ENCODE measurements at regions not wholly inside any gene's neighbourhood (a gene's known extent, or its start where the extent isn't known, plus 50 kb on each side); places are given as distances from the start of the nearest gene placed in this dataset.

DNA sequence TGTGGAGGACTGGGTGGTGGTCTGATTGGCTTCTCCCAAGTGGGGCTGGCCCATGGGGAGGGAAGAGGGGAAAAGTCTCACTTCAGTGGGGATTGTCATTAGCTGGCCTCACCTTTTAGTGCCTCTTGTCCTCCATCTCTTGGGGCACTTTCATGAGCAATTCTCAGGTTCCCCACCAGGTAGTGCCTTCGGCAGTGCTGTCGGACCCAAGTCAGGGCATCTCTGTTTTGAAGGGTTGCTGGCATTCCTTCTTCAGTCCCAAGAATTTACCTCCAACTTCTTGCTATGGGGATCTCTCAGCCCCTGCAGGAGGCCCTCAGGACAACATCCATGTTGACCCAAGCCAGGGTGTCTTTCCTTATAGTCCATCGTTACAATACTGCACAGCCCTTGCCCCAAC lies 54.7 kb upstream of the F3 start:
- Histone ChIP-seq H3F3A (ENCODE audit: insufficient read depth, low read depth) (peaks cover 12% of the 10 kb centered on the region; the same call in 1 of the 2 replicates), H4K20me1 (ENCODE audit: insufficient read depth) (no peaks in the 10 kb centered on the region), H3K4me3 (no peak overlapping the region), H3K4me1 (replicated peaks; ENCODE audit: insufficient read depth) (peaks cover 21% of the 10 kb centered on the region), H3K36me3 (ENCODE audit: low read depth) (no peaks in the 10 kb centered on the region), H3K9me3 (ENCODE audit: insufficient read depth, low read depth) (no peaks in the 10 kb centered on the region), H3K4me2 (no peak overlapping the region), H3K79me2 (ENCODE audit: low read depth) (no peaks in the 10 kb centered on the region), H3K27ac (no peak overlapping the region), H3K27me3 (ENCODE audit: insufficient read depth, low read depth) (no peaks in the 10 kb centered on the region), H3K9me2 (ENCODE audit: insufficient read depth) (no peaks in the 10 kb centered on the region), H2AFZ (no peak overlapping the region)
- ChIA-PET CTCF (no interaction called here), POLR2A (ENCODE audit: unreplicated experiment) (no interaction called here)
- no peak for DNase-seq
- BruUV-seq (replicated peaks) = no TSS peak
- TF ChIP-seq, protein P1, sequence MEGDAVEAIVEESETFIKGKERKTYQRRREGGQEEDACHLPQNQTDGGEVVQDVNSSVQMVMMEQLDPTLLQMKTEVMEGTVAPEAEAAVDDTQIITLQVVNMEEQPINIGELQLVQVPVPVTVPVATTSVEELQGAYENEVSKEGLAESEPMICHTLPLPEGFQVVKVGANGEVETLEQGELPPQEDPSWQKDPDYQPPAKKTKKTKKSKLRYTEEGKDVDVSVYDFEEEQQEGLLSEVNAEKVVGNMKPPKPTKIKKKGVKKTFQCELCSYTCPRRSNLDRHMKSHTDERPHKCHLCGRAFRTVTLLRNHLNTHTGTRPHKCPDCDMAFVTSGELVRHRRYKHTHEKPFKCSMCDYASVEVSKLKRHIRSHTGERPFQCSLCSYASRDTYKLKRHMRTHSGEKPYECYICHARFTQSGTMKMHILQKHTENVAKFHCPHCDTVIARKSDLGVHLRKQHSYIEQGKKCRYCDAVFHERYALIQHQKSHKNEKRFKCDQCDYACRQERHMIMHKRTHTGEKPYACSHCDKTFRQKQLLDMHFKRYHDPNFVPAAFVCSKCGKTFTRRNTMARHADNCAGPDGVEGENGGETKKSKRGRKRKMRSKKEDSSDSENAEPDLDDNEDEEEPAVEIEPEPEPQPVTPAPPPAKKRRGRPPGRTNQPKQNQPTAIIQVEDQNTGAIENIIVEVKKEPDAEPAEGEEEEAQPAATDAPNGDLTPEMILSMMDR (conservative IDR thresholded peaks at IDR 0.05) = no peak
- no peak for TF ChIP-seq EZH2 (IDR thresholded peaks at IDR 0.05; ENCODE audit: low read depth)
- intact Hi-C loops (cut with micrococcal nuclease; ENCODE audit: unreplicated experiment) = no loop called here

DNA sequence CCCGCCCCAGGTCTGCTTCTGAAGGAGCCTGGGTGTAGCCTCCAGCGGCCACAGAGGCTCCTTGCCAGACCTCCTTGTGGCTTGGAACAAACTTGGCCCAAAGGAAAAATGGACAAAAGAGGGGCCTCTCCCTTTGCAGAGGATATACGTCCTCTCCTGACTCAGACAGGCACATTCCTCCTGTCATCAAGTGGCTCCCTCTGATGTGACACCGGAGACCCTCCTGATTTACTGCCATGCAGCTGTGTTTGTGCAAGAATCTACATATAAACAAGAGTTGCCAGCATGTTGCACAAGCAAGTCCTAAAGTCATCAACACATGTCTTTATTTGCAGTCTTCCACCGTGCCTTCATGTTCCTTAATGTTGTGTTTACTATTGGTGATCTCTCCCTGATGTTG lies 54.1 kb upstream of the F3 start:
- Histone ChIP-seq H3K9me2 (ENCODE audit: insufficient read depth) (no peaks in the 10 kb centered on the region), H3K4me1 (replicated peaks; ENCODE audit: insufficient read depth) (peaks cover 19% of the 10 kb centered on the region), H3K27ac (no peak overlapping the region), H3K36me3 (ENCODE audit: low read depth) (no peaks in the 10 kb centered on the region), H3K27me3 (ENCODE audit: insufficient read depth, low read depth) (no peaks in the 10 kb centered on the region), H2AFZ (no peak overlapping the region), H3F3A (ENCODE audit: insufficient read depth, low read depth) (peaks cover 12% of the 10 kb centered on the region; the same call in 1 of the 2 replicates), H3K9me3 (ENCODE audit: insufficient read depth, low read depth) (no peaks in the 10 kb centered on the region), H3K4me3 (no peak overlapping the region), H4K20me1 (ENCODE audit: insufficient read depth) (no peaks in the 10 kb centered on the region), H3K79me2 (ENCODE audit: low read depth) (no peaks in the 10 kb centered on the region), H3K4me2 (no peak overlapping the region)
- CTCF ChIA-PET = interaction anchor here (0.7 kb wide), 1 partner anchor 112 kb away, joined by 5 read pairs; no protein-coding TSS in a partner anchor
- TF ChIP-seq, protein P1 (conservative IDR thresholded peaks at IDR 0.05) = no peak
- no peak for TF ChIP-seq EZH2 (IDR thresholded peaks at IDR 0.05; ENCODE audit: low read depth)
- POLR2A ChIA-PET (ENCODE audit: unreplicated experiment) = no interaction called here
- DNase-seq = peak in 1 of 2 experiments; percentile 33
- intact Hi-C loops (cut with micrococcal nuclease; ENCODE audit: unreplicated experiment) = no loop called here
- no TSS peak for BruUV-seq (replicated peaks)

DNA sequence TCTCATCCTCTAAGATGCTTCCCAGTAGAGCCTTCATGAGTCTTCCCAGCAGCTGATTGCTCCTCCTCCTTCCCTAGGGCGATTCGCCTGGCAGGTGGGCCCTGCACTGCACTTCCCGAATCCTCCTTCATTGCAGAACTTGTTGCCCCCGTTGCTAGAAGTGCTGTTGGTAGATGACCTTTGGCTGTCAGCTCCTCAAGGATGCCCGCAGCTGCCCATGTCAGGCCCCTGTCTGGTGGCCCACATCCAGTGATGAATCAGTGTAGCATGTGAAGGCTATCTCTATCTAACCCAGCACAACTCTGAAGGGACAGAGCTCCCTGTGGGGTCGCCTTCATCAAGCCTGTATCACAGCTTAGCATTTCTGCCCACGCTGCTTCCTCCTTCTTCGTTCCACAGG lies 52.1 kb upstream of the F3 start:
- ChIA-PET POLR2A (ENCODE audit: unreplicated experiment) (no interaction called here), CTCF (no interaction called here)
- no peak overlapping the region for H3K4me3 ChIP-seq
- H3K36me3 ChIP-seq (ENCODE audit: low read depth) = no peaks in the 10 kb centered on the region
- no peak overlapping the region for H3K4me2 ChIP-seq
- no TSS peak for BruUV-seq (replicated peaks)
- H3F3A ChIP-seq (ENCODE audit: insufficient read depth, low read depth) = peaks cover 12% of the 10 kb centered on the region; the same call in 1 of the 2 replicates
- H3K4me1 ChIP-seq (replicated peaks; ENCODE audit: insufficient read depth) = peaks cover 25% of the 10 kb centered on the region
- no peak for DNase-seq
- H3K9me2 ChIP-seq (ENCODE audit: insufficient read depth) = no peaks in the 10 kb centered on the region
- no peaks in the 10 kb centered on the region for H3K79me2 ChIP-seq (ENCODE audit: low read depth)
- H4K20me1 ChIP-seq (ENCODE audit: insufficient read depth) = no peaks in the 10 kb centered on the region
- intact Hi-C loops (cut with micrococcal nuclease; ENCODE audit: unreplicated experiment) = no loop called here
- no peak for TF ChIP-seq EZH2 (IDR thresholded peaks at IDR 0.05; ENCODE audit: low read depth)
- TF ChIP-seq, protein P1 (conservative IDR thresholded peaks at IDR 0.05) = no peak
- H3K27me3 ChIP-seq (ENCODE audit: insufficient read depth, low read depth) = no peaks in the 10 kb centered on the region
- no peak overlapping the region for H3K27ac ChIP-seq
- no peak overlapping the region for H2AFZ ChIP-seq
- H3K9me3 ChIP-seq (ENCODE audit: insufficient read depth, low read depth) = no peaks in the 10 kb centered on the region

All from PC-9 (cell line).